ENCODE measurements at regions not wholly inside any gene's neighbourhood (a gene's known extent, or its start where the extent isn't known, plus 50 kb on each side); places are given as distances from the start of the nearest gene placed in this dataset.

DNA sequence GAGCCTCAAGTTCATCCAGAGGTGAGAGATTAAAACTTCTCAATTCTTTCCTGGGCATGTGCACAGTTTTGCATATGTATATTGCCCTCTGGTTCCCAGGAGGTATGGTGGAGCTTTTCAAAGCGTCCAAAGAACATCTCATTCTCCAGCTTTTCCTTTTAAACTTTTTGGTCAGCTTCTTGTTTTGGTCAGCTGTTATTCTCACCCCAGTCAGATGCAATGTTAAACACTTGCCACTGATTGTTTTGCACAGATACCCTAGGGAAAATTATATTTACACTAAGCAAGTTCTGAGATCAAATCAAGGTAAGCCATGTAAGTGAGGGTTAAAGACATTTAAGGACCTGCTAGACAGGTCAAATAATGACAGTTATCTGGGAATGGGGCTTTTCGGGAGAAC is 261.3 kb downstream of the EDEM1 start:
- no peak overlapping the region for H2AFZ ChIP-seq (ENCODE audit: low read length)
- H3K79me2 ChIP-seq (ENCODE audit: insufficient read depth, low read length): no peaks in the 10 kb centered on the region
- H3K27me3 ChIP-seq (ENCODE audit: insufficient read depth, low read length, poor library complexity, severe bottlenecking): no peaks in the 10 kb centered on the region
- no peaks in the 10 kb centered on the region for H3K4me1 ChIP-seq (ENCODE audit: insufficient read depth, low read length, poor library complexity, severe bottlenecking)
- no peaks in the 10 kb centered on the region for H3F3A ChIP-seq (ENCODE audit: low read depth)
- no peaks in the 10 kb centered on the region for H4K20me1 ChIP-seq (ENCODE audit: insufficient read depth, low read length, poor library complexity, severe bottlenecking)
- no peak overlapping the region for H3K9ac ChIP-seq (ENCODE audit: low read depth, low read length, poor library complexity, severe bottlenecking)
- H3K9me2 ChIP-seq (replicated peaks; ENCODE audit: low read depth, low read length): no peaks in the 10 kb centered on the region
- no peaks in the 10 kb centered on the region for H3K9me3 ChIP-seq (ENCODE audit: insufficient read depth, low read depth, low read length)
- TF ChIP-seq, protein P1, sequence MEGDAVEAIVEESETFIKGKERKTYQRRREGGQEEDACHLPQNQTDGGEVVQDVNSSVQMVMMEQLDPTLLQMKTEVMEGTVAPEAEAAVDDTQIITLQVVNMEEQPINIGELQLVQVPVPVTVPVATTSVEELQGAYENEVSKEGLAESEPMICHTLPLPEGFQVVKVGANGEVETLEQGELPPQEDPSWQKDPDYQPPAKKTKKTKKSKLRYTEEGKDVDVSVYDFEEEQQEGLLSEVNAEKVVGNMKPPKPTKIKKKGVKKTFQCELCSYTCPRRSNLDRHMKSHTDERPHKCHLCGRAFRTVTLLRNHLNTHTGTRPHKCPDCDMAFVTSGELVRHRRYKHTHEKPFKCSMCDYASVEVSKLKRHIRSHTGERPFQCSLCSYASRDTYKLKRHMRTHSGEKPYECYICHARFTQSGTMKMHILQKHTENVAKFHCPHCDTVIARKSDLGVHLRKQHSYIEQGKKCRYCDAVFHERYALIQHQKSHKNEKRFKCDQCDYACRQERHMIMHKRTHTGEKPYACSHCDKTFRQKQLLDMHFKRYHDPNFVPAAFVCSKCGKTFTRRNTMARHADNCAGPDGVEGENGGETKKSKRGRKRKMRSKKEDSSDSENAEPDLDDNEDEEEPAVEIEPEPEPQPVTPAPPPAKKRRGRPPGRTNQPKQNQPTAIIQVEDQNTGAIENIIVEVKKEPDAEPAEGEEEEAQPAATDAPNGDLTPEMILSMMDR (conservative IDR thresholded peaks at IDR 0.05; ENCODE audit: low read length): no peak
- TF ChIP-seq EZH2phosphoT487 (IDR thresholded peaks at IDR 0.05; ENCODE audit: borderline replicate concordance): no peak
- H3K4me2 ChIP-seq (ENCODE audit: low read depth, low read length, poor library complexity, severe bottlenecking): no peak overlapping the region
- no peaks in the 10 kb centered on the region for H3K36me3 ChIP-seq (ENCODE audit: insufficient read depth, low read length)
- no peak overlapping the region for H3K4me3 ChIP-seq (ENCODE audit: low read length, poor library complexity, severe bottlenecking)

DNA sequence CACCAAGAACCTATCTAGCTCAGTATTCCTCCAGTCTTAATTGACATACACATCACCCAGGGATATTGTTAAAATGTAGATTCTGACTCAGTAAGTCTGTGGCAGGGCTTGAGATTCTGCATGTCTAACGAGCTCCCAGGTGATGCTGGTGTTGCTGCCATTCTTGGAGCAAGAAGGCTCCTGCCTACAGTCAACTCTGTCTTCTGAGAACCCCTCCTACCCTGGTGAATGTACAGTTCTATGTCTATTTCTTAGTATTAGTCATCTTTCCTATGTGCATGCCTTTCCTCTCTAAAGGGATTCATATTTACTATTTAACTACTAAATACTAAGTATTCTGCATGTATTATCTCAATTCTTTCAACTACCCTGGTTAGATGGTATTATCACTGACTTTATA is 268.7 kb downstream of the EDEM1 start:
- no peaks in the 10 kb centered on the region for H3K9me2 ChIP-seq (replicated peaks; ENCODE audit: low read depth, low read length)
- H3K4me1 ChIP-seq (ENCODE audit: insufficient read depth, low read length, poor library complexity, severe bottlenecking): no peaks in the 10 kb centered on the region
- no peaks in the 10 kb centered on the region for H4K20me1 ChIP-seq (ENCODE audit: insufficient read depth, low read length, poor library complexity, severe bottlenecking)

DNA sequence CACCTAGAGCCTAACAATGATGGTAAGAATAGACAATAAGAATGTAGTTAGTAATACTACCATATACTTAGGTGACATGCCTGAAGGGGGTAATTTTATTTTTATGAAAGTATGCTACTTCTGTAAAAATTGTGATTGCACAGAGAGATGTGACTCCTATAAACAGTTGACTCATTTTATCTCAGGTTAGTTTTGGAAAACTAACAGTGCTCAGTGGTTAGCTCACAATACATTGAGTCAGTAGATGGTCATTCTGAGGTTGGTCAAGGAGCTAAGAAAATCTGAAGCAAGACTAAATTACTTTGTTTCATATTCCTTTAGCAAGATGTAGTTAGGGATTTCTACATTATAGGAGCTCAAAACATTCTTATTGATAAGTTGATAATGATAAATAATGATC is 271.0 kb downstream of the EDEM1 start:
- TF ChIP-seq, protein P1 (conservative IDR thresholded peaks at IDR 0.05; ENCODE audit: low read length): no peak
- TF ChIP-seq EZH2phosphoT487 (IDR thresholded peaks at IDR 0.05; ENCODE audit: borderline replicate concordance): no peak
- no peak overlapping the region for H3K4me2 ChIP-seq (ENCODE audit: low read depth, low read length, poor library complexity, severe bottlenecking)

More for the DNA sequence above, 268.7 kb downstream of the EDEM1 start:
- no peaks in the 10 kb centered on the region for H3K36me3 ChIP-seq (ENCODE audit: insufficient read depth, low read length)
- no peak overlapping the region for H3K4me3 ChIP-seq (ENCODE audit: low read length, poor library complexity, severe bottlenecking)
- H3K4me2 ChIP-seq (ENCODE audit: low read depth, low read length, poor library complexity, severe bottlenecking): no peak overlapping the region
- no peaks in the 10 kb centered on the region for H3F3A ChIP-seq (ENCODE audit: low read depth)
- no peak overlapping the region for H2AFZ ChIP-seq (ENCODE audit: low read length)
- H3K27me3 ChIP-seq (ENCODE audit: insufficient read depth, low read length, poor library complexity, severe bottlenecking): no peaks in the 10 kb centered on the region
- H3K9me3 ChIP-seq (ENCODE audit: insufficient read depth, low read depth, low read length): no peaks in the 10 kb centered on the region
- TF ChIP-seq, protein P1 (conservative IDR thresholded peaks at IDR 0.05; ENCODE audit: low read length): no peak
- no peak for TF ChIP-seq EZH2phosphoT487 (IDR thresholded peaks at IDR 0.05; ENCODE audit: borderline replicate concordance)
- no peak overlapping the region for H3K9ac ChIP-seq (ENCODE audit: low read depth, low read length, poor library complexity, severe bottlenecking)
- no peaks in the 10 kb centered on the region for H3K79me2 ChIP-seq (ENCODE audit: insufficient read depth, low read length)

More for the DNA sequence above, 271.0 kb downstream of the EDEM1 start:
- H3K36me3 ChIP-seq (ENCODE audit: insufficient read depth, low read length): no peaks in the 10 kb centered on the region
- no peaks in the 10 kb centered on the region for H3K4me1 ChIP-seq (ENCODE audit: insufficient read depth, low read length, poor library complexity, severe bottlenecking)
- H3K4me3 ChIP-seq (ENCODE audit: low read length, poor library complexity, severe bottlenecking): no peak overlapping the region
- no peak overlapping the region for H2AFZ ChIP-seq (ENCODE audit: low read length)
- H4K20me1 ChIP-seq (ENCODE audit: insufficient read depth, low read length, poor library complexity, severe bottlenecking): no peaks in the 10 kb centered on the region
- no peaks in the 10 kb centered on the region for H3K79me2 ChIP-seq (ENCODE audit: insufficient read depth, low read length)
- H3K9me2 ChIP-seq (replicated peaks; ENCODE audit: low read depth, low read length): no peaks in the 10 kb centered on the region
- H3K9me3 ChIP-seq (ENCODE audit: insufficient read depth, low read depth, low read length): no peaks in the 10 kb centered on the region
- H3K27me3 ChIP-seq (ENCODE audit: insufficient read depth, low read length, poor library complexity, severe bottlenecking): no peaks in the 10 kb centered on the region
- H3F3A ChIP-seq (ENCODE audit: low read depth): no peaks in the 10 kb centered on the region
- no peak overlapping the region for H3K9ac ChIP-seq (ENCODE audit: low read depth, low read length, poor library complexity, severe bottlenecking)

Measured in Loucy (cell line).